PC-3 (cell line): ENCODE measurements at regions not wholly inside any gene's neighbourhood (a gene's known extent, or its start where the extent isn't known, plus 50 kb on each side); places are given as distances from the start of the nearest gene placed in this dataset.
"Not testable (repeated sequence)": the region's sequence is repeated elsewhere in the genome, so short reads cannot be mapped to it uniquely, and the experiment has no call there.

ENCODE experiments used
- ATAC-seq: fragments of 200-7000 bp; cut with Tn5 transposase; 2 replicates; pipeline ENCODE4 v1.9.1; 2020; ENCODE audit warnings: mild to moderate bottlenecking, moderate library complexity
- BruUV-seq: library from RNA; stranded (reverse); fragments of 400-500 nt; replicated peaks from 2 replicates; lab custom pipeline; 2021; lab: Mats Ljungman, UMichigan
- CTCF ChIA-PET: fragments of 300-600 bp; sonication (Branson Sonifier 250); formaldehyde crosslinking; loops from one replicate; lab custom pipeline; 2022; ENCODE audit warnings: antibody characterized with exemption; lab: Charles Lee
- POLR2A ChIA-PET: fragments of 300-600 bp; sonication (Branson Sonifier 250); formaldehyde crosslinking; loops from one replicate; lab custom pipeline; 2022; ENCODE audit warnings: antibody characterized with exemption; ENCODE audit not compliant: unreplicated experiment; lab: Charles Lee
- DNase-seq: peaks from one replicate; pipeline ENCODE4 v3.0.0-alpha.2; 2015
- H2AFZ ChIP-seq: fragments of 300-600 bp; sonication (generic); 2 replicates; pipeline ENCODE4 v1.6.0; 2016; ENCODE audit warnings: antibody characterized with exemption, low read length
- H3F3A ChIP-seq: fragments of 300-600 bp; sonication (generic); one replicate; pipeline ENCODE4 v1.6.0; 2017; ENCODE audit warnings: antibody characterized with exemption, low read length, control low read depth, mild to moderate bottlenecking; ENCODE audit not compliant: unreplicated experiment
- H3K27ac ChIP-seq: fragments of 300-600 bp; sonication (generic); 2 replicates; pipeline ENCODE4 v1.5.1; 2016; ENCODE audit warnings: mild to moderate bottlenecking, low read length
- H3K27me3 ChIP-seq: fragments of 300-600 bp; sonication (generic); 2 replicates; pipeline ENCODE4 v1.6.1; 2016; ENCODE audit warnings: low read length, mixed read lengths
- H3K36me3 ChIP-seq: fragments of 300-600 bp; sonication (generic); 2 replicates; pipeline ENCODE4 v1.6.1; 2016; ENCODE audit warnings: low read depth, mixed run types, low read length, mixed read lengths
- H3K4me1 ChIP-seq: fragments of 300-600 bp; sonication (generic); 2 replicates; pipeline ENCODE4 v1.5.1; 2016; ENCODE audit warnings: low read length; ENCODE audit not compliant: insufficient read depth
- H3K4me2 ChIP-seq: fragments of 300-600 bp; sonication (generic); 2 replicates; pipeline ENCODE4 v1.6.0; 2016; ENCODE audit warnings: low read length
- H3K4me3 ChIP-seq: fragments of 300-600 bp; sonication (generic); 2 replicates; pipeline ENCODE4 v1.5.1; 2016; ENCODE audit warnings: mild to moderate bottlenecking, low read length, mixed read lengths
- H3K79me2 ChIP-seq: fragments of 300-600 bp; sonication (generic); 2 replicates; pipeline ENCODE4 v1.6.1; 2017; ENCODE audit warnings: low read length, mixed read lengths
- H3K9ac ChIP-seq: fragments of 300-600 bp; sonication (generic); 2 replicates; pipeline ENCODE4 v1.6.0; 2016; ENCODE audit warnings: mild to moderate bottlenecking, low read length
- H3K9me2 ChIP-seq: fragments of 300-600 bp; sonication (generic); replicated peaks from 2 replicates; pipeline ENCODE4 v1.6.1; 2016; ENCODE audit warnings: mixed run types, low read length, mixed read lengths
- H3K9me3 ChIP-seq: fragments of 300-600 bp; sonication (generic); 2 replicates; pipeline ENCODE4 v1.6.1; 2016; ENCODE audit warnings: low read length, mixed read lengths
- H4K20me1 ChIP-seq: fragments of 300-600 bp; sonication (generic); 2 replicates; pipeline ENCODE4 v1.6.1; 2016; ENCODE audit warnings: low read length, mixed read lengths
- EZH2 ChIP-seq: fragments of 300-600 bp; sonication (generic); IDR thresholded peaks from one replicate; pipeline ENCODE4 v1.6.1; 2017; ENCODE audit warnings: antibody characterized with exemption, mild to moderate bottlenecking, low read length; ENCODE audit not compliant: unreplicated experiment
- EZH2phosphoT487 ChIP-seq: fragments of 300-600 bp; sonication (generic); IDR thresholded peaks from 2 replicates; pipeline ENCODE4 v1.6.1; 2018; ENCODE audit warnings: mild to moderate bottlenecking, antibody characterized with exemption, low read length, borderline replicate concordance
- intact Hi-C: fragments of 100-400 bp; cut with micrococcal nuclease; formaldehyde crosslinking; loops from 2 replicates; pipeline ENCODE4 v1.9.0; 2023
- TF ChIP-seq, protein P1 (sequence below): fragments of 300-600 bp; sonication (generic); conservative IDR thresholded peaks from 2 replicates; pipeline ENCODE4 v1.5.1; 2017; ENCODE audit warnings: antibody characterized with exemption, low read depth, mild to moderate bottlenecking, low read length

DNA sequence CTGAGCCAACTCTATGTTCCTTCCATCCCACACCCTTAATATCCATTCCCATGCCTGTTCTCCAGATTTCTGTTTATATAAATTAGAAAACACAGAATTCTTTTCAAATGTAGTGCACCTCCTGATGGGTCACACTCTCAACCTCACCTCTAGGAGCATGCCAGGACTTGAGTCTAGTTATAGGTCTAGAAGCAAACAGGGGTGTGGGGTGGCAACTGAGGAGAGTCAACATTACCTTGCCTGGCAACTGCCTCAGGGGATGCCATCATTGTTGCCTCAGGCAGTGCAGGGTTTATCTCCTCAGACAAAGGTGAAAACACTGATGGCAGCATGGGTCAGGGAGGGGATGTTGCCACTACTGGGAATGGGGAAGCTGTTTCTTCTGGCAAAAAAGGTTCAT is 181.0 kb upstream of the IPO5 start:
- H3K4me3 ChIP-seq, H3K4me1 ChIP-seq, H3K27ac ChIP-seq, BruUV-seq, CTCF ChIA-PET, H3K9me2 ChIP-seq, H4K20me1 ChIP-seq, H3K9me3 ChIP-seq, H3K9ac ChIP-seq, intact Hi-C loops, H3F3A ChIP-seq, POLR2A ChIA-PET, DNase-seq, ATAC-seq, H3K4me2 ChIP-seq, H2AFZ ChIP-seq, H3K27me3 ChIP-seq, H3K79me2 ChIP-seq, H3K36me3 ChIP-seq: not testable (repeated sequence)

- H3K4me1 ChIP-seq, H3K27me3 ChIP-seq, H2AFZ ChIP-seq, H3K36me3 ChIP-seq, H3K79me2 ChIP-seq, DNase-seq, H3K9me3 ChIP-seq, H3K27ac ChIP-seq, BruUV-seq, H3K9ac ChIP-seq, H4K20me1 ChIP-seq, H3K4me2 ChIP-seq, H3F3A ChIP-seq, intact Hi-C loops, ATAC-seq, H3K4me3 ChIP-seq, CTCF ChIA-PET, H3K9me2 ChIP-seq, POLR2A ChIA-PET: not testable (repeated sequence)
Observed at GRCh38 chr13:97774391-97775100, 178.9 kb upstream of the IPO5 start.

DNA sequence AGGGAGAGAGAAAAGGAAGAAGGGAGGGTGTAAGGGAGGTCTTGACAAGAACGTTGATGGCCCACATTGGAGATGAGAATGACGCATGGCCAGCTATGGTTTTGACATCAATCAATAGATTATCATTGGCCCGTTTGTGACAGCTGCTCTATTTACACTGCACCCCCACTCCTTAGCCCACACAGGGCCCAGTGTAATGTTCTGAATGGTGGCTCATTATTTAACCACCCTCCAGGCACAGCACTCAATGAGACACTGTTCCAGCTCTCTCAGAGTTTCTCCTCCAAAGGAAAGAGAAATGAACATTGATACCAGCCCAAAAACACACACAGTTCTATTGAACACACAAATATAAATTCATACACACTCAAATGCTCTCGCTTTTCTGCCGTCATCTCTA is 173.0 kb upstream of the IPO5 start:
- Histone ChIP-seq H2AFZ (no peak overlapping the region), H3K9me3 (no peaks in the 10 kb centered on the region), H3F3A (no peaks in the 10 kb centered on the region), H3K27ac (no peak overlapping the region), H3K9me2 (no peaks in the 10 kb centered on the region), H3K9ac (no peak overlapping the region), H3K4me2 (no peak overlapping the region), H3K79me2 (no peaks in the 10 kb centered on the region), H3K36me3 (no peaks in the 10 kb centered on the region), H3K27me3 (no peaks in the 10 kb centered on the region), H3K4me1 (no peaks in the 10 kb centered on the region), H4K20me1 (no peaks in the 10 kb centered on the region), H3K4me3 (no peak overlapping the region)
- intact Hi-C loops = no loop called here
- ChIA-PET POLR2A (no interaction called here), CTCF (no interaction called here)
- no TSS peak for BruUV-seq
- ATAC-seq (no peak), DNase-seq (no peak)
- TF ChIP-seq, protein P1, sequence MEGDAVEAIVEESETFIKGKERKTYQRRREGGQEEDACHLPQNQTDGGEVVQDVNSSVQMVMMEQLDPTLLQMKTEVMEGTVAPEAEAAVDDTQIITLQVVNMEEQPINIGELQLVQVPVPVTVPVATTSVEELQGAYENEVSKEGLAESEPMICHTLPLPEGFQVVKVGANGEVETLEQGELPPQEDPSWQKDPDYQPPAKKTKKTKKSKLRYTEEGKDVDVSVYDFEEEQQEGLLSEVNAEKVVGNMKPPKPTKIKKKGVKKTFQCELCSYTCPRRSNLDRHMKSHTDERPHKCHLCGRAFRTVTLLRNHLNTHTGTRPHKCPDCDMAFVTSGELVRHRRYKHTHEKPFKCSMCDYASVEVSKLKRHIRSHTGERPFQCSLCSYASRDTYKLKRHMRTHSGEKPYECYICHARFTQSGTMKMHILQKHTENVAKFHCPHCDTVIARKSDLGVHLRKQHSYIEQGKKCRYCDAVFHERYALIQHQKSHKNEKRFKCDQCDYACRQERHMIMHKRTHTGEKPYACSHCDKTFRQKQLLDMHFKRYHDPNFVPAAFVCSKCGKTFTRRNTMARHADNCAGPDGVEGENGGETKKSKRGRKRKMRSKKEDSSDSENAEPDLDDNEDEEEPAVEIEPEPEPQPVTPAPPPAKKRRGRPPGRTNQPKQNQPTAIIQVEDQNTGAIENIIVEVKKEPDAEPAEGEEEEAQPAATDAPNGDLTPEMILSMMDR = no peak
- TF ChIP-seq EZH2phosphoT487 (no peak), EZH2 (no peak)

- no TSS peak for BruUV-seq
- POLR2A ChIA-PET = no interaction called here
- no peaks in the 10 kb centered on the region for H3F3A ChIP-seq
- ATAC-seq = no peak
- H3K4me3 ChIP-seq = no peak overlapping the region
- H4K20me1 ChIP-seq = no peaks in the 10 kb centered on the region
- no peak overlapping the region for H3K27ac ChIP-seq
- intact Hi-C loops = no loop called here
- no peak overlapping the region for H3K4me2 ChIP-seq
- H3K79me2 ChIP-seq = no peaks in the 10 kb centered on the region
- H3K27me3 ChIP-seq = no peaks in the 10 kb centered on the region
- no peaks in the 10 kb centered on the region for H3K9me3 ChIP-seq
- CTCF ChIA-PET = no interaction called here
- H3K9me2 ChIP-seq = no peaks in the 10 kb centered on the region
- H3K9ac ChIP-seq = no peak overlapping the region
- no peak for TF ChIP-seq EZH2phosphoT487
- TF ChIP-seq, protein P1 = no peak
- TF ChIP-seq EZH2 = no peak
- H3K4me1 ChIP-seq = no peaks in the 10 kb centered on the region
- H2AFZ ChIP-seq = no peak overlapping the region
- no peaks in the 10 kb centered on the region for H3K36me3 ChIP-seq
- DNase-seq = no peak
Observed at GRCh38 chr13:97781891-97782305, 171.6 kb upstream of the IPO5 start.
